ENCODE measurements at regions not wholly inside any gene's neighbourhood (a gene's known extent, or its start where the extent isn't known, plus 50 kb on each side); places are given as distances from the start of the nearest gene placed in this dataset.

DNA sequence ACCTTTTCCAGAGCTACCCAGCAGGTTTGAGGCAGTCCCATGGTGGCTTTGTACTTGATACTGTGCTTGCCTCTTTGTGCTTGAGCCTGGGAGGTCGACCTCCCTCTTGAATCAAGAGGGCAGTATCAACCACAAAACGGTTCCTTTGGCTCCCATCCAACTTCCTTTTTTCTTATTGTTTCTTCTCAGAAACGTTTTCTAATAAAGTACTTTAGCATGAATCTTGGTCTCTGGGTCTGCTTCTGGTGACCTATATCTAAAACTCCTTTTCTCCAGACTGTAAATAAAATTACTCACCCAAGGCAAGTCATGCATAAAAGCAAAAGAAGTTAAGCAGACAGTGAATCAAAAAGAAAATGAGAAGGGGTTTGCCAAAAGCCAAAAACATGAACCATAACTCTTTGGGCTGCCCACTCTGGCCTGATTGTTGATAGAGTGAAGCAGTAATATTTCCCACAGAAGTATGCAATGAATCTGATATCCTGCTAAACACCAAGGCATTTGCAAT, 112.2 kb upstream of the SLC4A7 start:
- ChIA-PET CTCF (ENCODE audit: low intra/inter-chr PET ratio, low total read pairs) (no interaction called here), POLR2A (no interaction called here)
- intact Hi-C loops (cut with micrococcal nuclease; ENCODE audit: unreplicated experiment) (no loop called here), in situ Hi-C loops (cut with HindIII; ENCODE audit: extremely low pct_ligation_motif_present, low pct_unique_long_range_greater_than_20kb) (no loop called here)
- Histone ChIP-seq H2AFZ (ENCODE audit: low read length) (no peak overlapping the region), H3K4me3 (replicated peaks in 1 of 3; ENCODE audit: insufficient read depth in 1 of 3, low read depth in 2 of 3, low read length in 3 of 3) (no peak overlapping the region), H4K20me1 (ENCODE audit: insufficient read depth, low read length) (no peaks in the 10 kb centered on the region), H3K4me2 (ENCODE audit: low read depth, low read length) (no peak overlapping the region), H3K27ac (ENCODE audit: extremely low read length, insufficient read depth, low read length) (no peak overlapping the region), H3K36me3 (replicated peaks in 1 of 2; ENCODE audit: control insufficient read depth in 1 of 2, insufficient read depth in 2 of 2, low read length in 2 of 2) (no peaks in the 10 kb centered on the region), H3K79me2 (ENCODE audit: insufficient read depth, low read length) (no peaks in the 10 kb centered on the region), H3K9ac (ENCODE audit: insufficient read depth, low read depth, low read length) (no peak overlapping the region), H3K9me3 (ENCODE audit: low read length) (peaks cover 7% of the 10 kb centered on the region; the same call in 1 of the 2 replicates), H3K4me1 (ENCODE audit: insufficient read depth, low read length) (peaks cover 5% of the 10 kb centered on the region; the same call in 1 of the 2 replicates), H3K27me3 (ENCODE audit: control insufficient read depth in 1 of 2, insufficient read depth in 2 of 2, low read length in 2 of 2) (no peaks in the 10 kb centered on the region)
- BruUV-seq (replicated peaks) = no TSS peak
- WGBS (ENCODE audit: low lambda C conversion rate) = 0% methylated on average over 3 of the region's 3 CpGs
- no peak for TF ChIP-seq ARNTL (CRISPR knock-in tag; IDR thresholded peaks at IDR 0.05)
- FAIRE-seq (no peak), DNase-seq (ENCODE audit: low spot score) (no peak), ATAC-seq (no peak)

DNA sequence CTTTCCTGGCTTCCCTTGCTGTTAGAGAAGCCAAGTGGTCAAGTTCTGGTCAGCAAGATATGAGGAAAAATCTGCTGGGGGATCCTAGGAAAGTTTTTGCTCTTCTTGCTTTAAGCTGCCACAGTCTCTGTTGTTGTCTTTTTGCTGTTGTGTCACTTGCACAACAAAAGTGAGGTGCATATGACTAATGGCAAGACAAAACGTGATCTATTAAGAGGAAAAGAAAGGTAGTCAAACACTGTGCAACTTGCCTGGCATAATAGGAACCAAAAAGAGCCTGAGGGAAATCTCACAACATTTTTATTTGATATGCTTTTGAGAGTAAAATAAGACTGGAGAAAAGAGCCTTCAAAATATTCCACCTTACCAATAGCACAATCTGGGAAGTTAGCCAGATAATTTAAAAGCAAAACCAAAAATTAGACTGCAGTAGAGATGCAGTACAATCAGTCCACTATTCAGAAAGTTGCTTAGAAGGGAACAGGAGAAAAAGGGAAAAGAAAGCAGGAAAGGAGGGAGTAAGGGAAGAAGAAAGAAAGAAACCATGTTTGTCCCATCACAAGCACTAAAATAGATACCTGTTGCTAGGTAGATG, 110.0 kb upstream of the SLC4A7 start:
- ChIA-PET CTCF (ENCODE audit: low intra/inter-chr PET ratio, low total read pairs) (no interaction called here), POLR2A (no interaction called here)
- no peaks in the 10 kb centered on the region for H3K9me3 ChIP-seq (ENCODE audit: low read length)
- no peak overlapping the region for H3K27ac ChIP-seq (ENCODE audit: extremely low read length, insufficient read depth, low read length)
- intact Hi-C loops (cut with micrococcal nuclease; ENCODE audit: unreplicated experiment) = no loop called here
- no peak overlapping the region for H3K4me3 ChIP-seq (replicated peaks in 1 of 3; ENCODE audit: insufficient read depth in 1 of 3, low read depth in 2 of 3, low read length in 3 of 3)
- no peaks in the 10 kb centered on the region for H3K27me3 ChIP-seq (ENCODE audit: control insufficient read depth in 1 of 2, insufficient read depth in 2 of 2, low read length in 2 of 2)
- no peaks in the 10 kb centered on the region for H4K20me1 ChIP-seq (ENCODE audit: insufficient read depth, low read length)
- in situ Hi-C loops (cut with HindIII; ENCODE audit: extremely low pct_ligation_motif_present, low pct_unique_long_range_greater_than_20kb) = no loop called here
- DNase-seq (ENCODE audit: low spot score) (no peak), FAIRE-seq (no peak), ATAC-seq (no peak)
- H3K79me2 ChIP-seq (ENCODE audit: insufficient read depth, low read length) = no peaks in the 10 kb centered on the region
- no TSS peak for BruUV-seq (replicated peaks)
- 3% methylated on average over 1 of the region's 1 CpG for WGBS (ENCODE audit: low lambda C conversion rate)
- H2AFZ ChIP-seq (ENCODE audit: low read length) = no peak overlapping the region
- H3K36me3 ChIP-seq (replicated peaks in 1 of 2; ENCODE audit: control insufficient read depth in 1 of 2, insufficient read depth in 2 of 2, low read length in 2 of 2) = no peaks in the 10 kb centered on the region
- H3K4me2 ChIP-seq (ENCODE audit: low read depth, low read length) = no peak overlapping the region
- H3K4me1 ChIP-seq (ENCODE audit: insufficient read depth, low read length) = peaks cover 21% of the 10 kb centered on the region
- H3K9ac ChIP-seq (ENCODE audit: insufficient read depth, low read depth, low read length) = no peak overlapping the region
- TF ChIP-seq, protein P1, sequence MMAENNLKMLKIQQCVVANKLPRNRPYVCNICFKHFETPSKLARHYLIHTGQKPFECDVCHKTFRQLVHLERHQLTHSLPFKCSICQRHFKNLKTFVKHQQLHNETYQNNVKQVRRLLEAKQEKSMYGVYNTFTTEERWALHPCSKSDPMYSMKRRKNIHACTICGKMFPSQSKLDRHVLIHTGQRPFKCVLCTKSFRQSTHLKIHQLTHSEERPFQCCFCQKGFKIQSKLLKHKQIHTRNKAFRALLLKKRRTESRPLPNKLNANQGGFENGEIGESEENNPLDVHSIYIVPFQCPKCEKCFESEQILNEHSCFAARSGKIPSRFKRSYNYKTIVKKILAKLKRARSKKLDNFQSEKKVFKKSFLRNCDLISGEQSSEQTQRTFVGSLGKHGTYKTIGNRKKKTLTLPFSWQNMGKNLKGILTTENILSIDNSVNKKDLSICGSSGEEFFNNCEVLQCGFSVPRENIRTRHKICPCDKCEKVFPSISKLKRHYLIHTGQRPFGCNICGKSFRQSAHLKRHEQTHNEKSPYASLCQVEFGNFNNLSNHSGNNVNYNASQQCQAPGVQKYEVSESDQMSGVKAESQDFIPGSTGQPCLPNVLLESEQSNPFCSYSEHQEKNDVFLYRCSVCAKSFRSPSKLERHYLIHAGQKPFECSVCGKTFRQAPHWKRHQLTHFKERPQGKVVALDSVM (CRISPR knock-in tag; IDR thresholded peaks at IDR 0.05) = no peak
- TF ChIP-seq, protein P2, sequence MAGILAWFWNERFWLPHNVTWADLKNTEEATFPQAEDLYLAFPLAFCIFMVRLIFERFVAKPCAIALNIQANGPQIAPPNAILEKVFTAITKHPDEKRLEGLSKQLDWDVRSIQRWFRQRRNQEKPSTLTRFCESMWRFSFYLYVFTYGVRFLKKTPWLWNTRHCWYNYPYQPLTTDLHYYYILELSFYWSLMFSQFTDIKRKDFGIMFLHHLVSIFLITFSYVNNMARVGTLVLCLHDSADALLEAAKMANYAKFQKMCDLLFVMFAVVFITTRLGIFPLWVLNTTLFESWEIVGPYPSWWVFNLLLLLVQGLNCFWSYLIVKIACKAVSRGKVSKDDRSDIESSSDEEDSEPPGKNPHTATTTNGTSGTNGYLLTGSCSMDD (CRISPR knock-in tag; IDR thresholded peaks at IDR 0.05) = no peak
- TF ChIP-seq, protein P3, sequence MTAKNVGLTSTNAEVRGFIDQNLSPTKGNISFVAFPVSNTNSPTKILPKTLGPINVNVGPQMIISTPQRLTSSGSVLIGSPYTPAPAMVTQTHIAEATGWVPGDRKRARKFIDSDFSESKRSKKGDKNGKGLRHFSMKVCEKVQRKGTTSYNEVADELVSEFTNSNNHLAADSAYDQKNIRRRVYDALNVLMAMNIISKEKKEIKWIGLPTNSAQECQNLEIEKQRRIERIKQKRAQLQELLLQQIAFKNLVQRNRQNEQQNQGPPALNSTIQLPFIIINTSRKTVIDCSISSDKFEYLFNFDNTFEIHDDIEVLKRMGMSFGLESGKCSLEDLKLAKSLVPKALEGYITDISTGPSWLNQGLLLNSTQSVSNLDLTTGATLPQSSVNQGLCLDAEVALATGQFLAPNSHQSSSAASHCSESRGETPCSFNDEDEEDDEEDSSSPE (CRISPR knock-in tag; IDR thresholded peaks at IDR 0.05) = no peak
- TF ChIP-seq SMARCE1 (IDR thresholded peaks at IDR 0.05; ENCODE audit: borderline replicate concordance) = no peak
- no peak for TF ChIP-seq ZNF10 (CRISPR knock-in tag; IDR thresholded peaks at IDR 0.05; ENCODE audit: borderline replicate concordance, low read depth)
- TF ChIP-seq ZNF790 (CRISPR knock-in tag; IDR thresholded peaks at IDR 0.05; ENCODE audit: borderline replicate concordance) = no peak
- TF ChIP-seq, protein P4, sequence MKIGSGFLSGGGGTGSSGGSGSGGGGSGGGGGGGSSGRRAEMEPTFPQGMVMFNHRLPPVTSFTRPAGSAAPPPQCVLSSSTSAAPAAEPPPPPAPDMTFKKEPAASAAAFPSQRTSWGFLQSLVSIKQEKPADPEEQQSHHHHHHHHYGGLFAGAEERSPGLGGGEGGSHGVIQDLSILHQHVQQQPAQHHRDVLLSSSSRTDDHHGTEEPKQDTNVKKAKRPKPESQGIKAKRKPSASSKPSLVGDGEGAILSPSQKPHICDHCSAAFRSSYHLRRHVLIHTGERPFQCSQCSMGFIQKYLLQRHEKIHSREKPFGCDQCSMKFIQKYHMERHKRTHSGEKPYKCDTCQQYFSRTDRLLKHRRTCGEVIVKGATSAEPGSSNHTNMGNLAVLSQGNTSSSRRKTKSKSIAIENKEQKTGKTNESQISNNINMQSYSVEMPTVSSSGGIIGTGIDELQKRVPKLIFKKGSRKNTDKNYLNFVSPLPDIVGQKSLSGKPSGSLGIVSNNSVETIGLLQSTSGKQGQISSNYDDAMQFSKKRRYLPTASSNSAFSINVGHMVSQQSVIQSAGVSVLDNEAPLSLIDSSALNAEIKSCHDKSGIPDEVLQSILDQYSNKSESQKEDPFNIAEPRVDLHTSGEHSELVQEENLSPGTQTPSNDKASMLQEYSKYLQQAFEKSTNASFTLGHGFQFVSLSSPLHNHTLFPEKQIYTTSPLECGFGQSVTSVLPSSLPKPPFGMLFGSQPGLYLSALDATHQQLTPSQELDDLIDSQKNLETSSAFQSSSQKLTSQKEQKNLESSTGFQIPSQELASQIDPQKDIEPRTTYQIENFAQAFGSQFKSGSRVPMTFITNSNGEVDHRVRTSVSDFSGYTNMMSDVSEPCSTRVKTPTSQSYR (CRISPR knock-in tag; IDR thresholded peaks at IDR 0.05; ENCODE audit: borderline replicate concordance) = no peak
- TF ChIP-seq, protein P5, sequence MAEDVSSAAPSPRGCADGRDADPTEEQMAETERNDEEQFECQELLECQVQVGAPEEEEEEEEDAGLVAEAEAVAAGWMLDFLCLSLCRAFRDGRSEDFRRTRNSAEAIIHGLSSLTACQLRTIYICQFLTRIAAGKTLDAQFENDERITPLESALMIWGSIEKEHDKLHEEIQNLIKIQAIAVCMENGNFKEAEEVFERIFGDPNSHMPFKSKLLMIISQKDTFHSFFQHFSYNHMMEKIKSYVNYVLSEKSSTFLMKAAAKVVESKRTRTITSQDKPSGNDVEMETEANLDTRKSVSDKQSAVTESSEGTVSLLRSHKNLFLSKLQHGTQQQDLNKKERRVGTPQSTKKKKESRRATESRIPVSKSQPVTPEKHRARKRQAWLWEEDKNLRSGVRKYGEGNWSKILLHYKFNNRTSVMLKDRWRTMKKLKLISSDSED (CRISPR knock-in tag; IDR thresholded peaks at IDR 0.05) = no peak
